Body of pancreas (tissue), 4 donors: ENCODE measurements at regions not wholly inside any gene's neighbourhood (a gene's known extent, or its start where the extent isn't known, plus 50 kb on each side); places are given as distances from the start of the nearest gene placed in this dataset.

Source experiments
- CTCF ChIP-seq, 7 experiments: fragments of 450-650 bp in 4 of 7; fragments of 200-600 bp in 3 of 7; sonication (generic) in 3 of 7; IDR thresholded peaks; one replicate each; pipeline ENCODE4 v1.5.1; 2016 to 2019; ENCODE audit warnings: antibody characterized with exemption in 7 of 7
- POLR2A ChIP-seq, 3 donors: fragments of 450-650 bp; IDR thresholded peaks; one replicate each; pipeline ENCODE4 v1.6.1; 2016; ENCODE audit warnings: antibody characterized with exemption in 3 of 3, mild to moderate bottlenecking in 2 of 3

- TF ChIP-seq CTCF (IDR thresholded peaks at IDR 0.05) (no peak), POLR2A (IDR thresholded peaks at IDR 0.05) (no peak)
These were observed 345.7 kb upstream of the SPANXN4 start for GRCh38 chrX:142680038-142680437.
